ENCODE measurements at regions not wholly inside any gene's neighbourhood (a gene's known extent, or its start where the extent isn't known, plus 50 kb on each side); places are given as distances from the start of the nearest gene placed in this dataset.

GRCh38 chr5:142542078-142542477, 143.8 kb downstream of the FGF1 start:
- DNase-seq (no peak), ATAC-seq (no peak)
- H3K4me1 Mint-ChIP-seq = no peaks in the 10 kb centered on the region
- H3K4me3 Mint-ChIP-seq = no peak overlapping the region
- H3K36me3 Mint-ChIP-seq = no peaks in the 10 kb centered on the region
- Histone ChIP-seq H3K4me1 (ENCODE audit: control insufficient read depth, insufficient read depth, low read length) (no peaks in the 10 kb centered on the region), H3K9me3 (ENCODE audit: control insufficient read depth, insufficient read depth, low read length) (no peaks in the 10 kb centered on the region), H3K36me3 (ENCODE audit: control insufficient read depth, insufficient read depth, low read length) (no peaks in the 10 kb centered on the region), H3K27me3 (ENCODE audit: control insufficient read depth, insufficient read depth, low read length) (no peaks in the 10 kb centered on the region), H3K27ac (ENCODE audit: low read length) (no peak overlapping the region), H3K4me3 (ENCODE audit: low read length) (no peak overlapping the region)
- no peaks in the 10 kb centered on the region for H3K9me3 Mint-ChIP-seq
- TF ChIP-seq, protein P1, sequence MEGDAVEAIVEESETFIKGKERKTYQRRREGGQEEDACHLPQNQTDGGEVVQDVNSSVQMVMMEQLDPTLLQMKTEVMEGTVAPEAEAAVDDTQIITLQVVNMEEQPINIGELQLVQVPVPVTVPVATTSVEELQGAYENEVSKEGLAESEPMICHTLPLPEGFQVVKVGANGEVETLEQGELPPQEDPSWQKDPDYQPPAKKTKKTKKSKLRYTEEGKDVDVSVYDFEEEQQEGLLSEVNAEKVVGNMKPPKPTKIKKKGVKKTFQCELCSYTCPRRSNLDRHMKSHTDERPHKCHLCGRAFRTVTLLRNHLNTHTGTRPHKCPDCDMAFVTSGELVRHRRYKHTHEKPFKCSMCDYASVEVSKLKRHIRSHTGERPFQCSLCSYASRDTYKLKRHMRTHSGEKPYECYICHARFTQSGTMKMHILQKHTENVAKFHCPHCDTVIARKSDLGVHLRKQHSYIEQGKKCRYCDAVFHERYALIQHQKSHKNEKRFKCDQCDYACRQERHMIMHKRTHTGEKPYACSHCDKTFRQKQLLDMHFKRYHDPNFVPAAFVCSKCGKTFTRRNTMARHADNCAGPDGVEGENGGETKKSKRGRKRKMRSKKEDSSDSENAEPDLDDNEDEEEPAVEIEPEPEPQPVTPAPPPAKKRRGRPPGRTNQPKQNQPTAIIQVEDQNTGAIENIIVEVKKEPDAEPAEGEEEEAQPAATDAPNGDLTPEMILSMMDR (IDR thresholded peaks at IDR 0.05) = no peak
- no peak overlapping the region for H3K27ac Mint-ChIP-seq
- 35% methylated on average over 4 of the region's 7 CpGs for WGBS (ENCODE audit: insufficient coverage)
- intact Hi-C loops (cut with micrococcal nuclease) = no loop called here
- peaks cover 20 to 25% of the 10 kb centered on the region in 2 donors for H3K27me3 Mint-ChIP-seq (ENCODE audit: low read depth in 2 of 2)

DNA sequence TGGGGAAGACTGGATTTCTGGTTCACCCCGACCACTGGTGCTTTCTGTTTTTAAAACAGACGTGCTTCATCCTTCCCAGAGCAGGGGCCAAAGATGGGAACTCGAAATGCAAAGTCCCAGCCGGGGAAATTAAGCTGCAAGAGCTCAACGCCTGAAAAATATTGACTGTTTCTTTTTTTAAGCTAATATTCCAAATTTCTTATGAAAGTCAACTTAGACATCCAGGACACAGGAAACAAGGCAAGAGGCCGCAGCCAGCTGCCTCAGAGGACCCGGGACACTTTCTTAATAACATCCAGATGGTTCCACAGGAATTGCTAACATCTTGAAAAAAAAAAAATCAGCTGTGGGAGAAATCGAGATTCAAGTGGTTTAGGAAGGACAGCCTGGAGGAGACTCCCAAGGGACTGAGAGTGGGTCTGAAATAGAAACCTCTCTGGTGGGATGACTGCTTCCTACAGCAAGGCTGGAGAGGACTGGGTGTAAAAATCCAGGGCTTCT, 144.9 kb downstream of the FGF1 start:
- Mint-ChIP-seq H3K4me3 (no peak overlapping the region), H3K4me1 (no peaks in the 10 kb centered on the region), H3K27me3 (ENCODE audit: low read depth in 2 of 2) (peaks cover 20 to 25% of the 10 kb centered on the region in 2 donors), H3K36me3 (no peaks in the 10 kb centered on the region), H3K27ac (no peak overlapping the region), H3K9me3 (no peaks in the 10 kb centered on the region)
- Histone ChIP-seq H3K36me3 (ENCODE audit: control insufficient read depth, insufficient read depth, low read length) (no peaks in the 10 kb centered on the region), H3K27me3 (ENCODE audit: control insufficient read depth, insufficient read depth, low read length) (no peaks in the 10 kb centered on the region), H3K4me1 (ENCODE audit: control insufficient read depth, insufficient read depth, low read length) (no peaks in the 10 kb centered on the region), H3K27ac (ENCODE audit: low read length) (no peak overlapping the region), H3K9me3 (ENCODE audit: control insufficient read depth, insufficient read depth, low read length) (no peaks in the 10 kb centered on the region), H3K4me3 (ENCODE audit: low read length) (no peak overlapping the region)
- DNase-seq (no peak), ATAC-seq (no peak)
- WGBS (ENCODE audit: insufficient coverage) = 73% methylated on average over 6 of the region's 8 CpGs
- intact Hi-C loops (cut with micrococcal nuclease) = no loop called here
- TF ChIP-seq, protein P1 (IDR thresholded peaks at IDR 0.05) = no peak

DNA sequence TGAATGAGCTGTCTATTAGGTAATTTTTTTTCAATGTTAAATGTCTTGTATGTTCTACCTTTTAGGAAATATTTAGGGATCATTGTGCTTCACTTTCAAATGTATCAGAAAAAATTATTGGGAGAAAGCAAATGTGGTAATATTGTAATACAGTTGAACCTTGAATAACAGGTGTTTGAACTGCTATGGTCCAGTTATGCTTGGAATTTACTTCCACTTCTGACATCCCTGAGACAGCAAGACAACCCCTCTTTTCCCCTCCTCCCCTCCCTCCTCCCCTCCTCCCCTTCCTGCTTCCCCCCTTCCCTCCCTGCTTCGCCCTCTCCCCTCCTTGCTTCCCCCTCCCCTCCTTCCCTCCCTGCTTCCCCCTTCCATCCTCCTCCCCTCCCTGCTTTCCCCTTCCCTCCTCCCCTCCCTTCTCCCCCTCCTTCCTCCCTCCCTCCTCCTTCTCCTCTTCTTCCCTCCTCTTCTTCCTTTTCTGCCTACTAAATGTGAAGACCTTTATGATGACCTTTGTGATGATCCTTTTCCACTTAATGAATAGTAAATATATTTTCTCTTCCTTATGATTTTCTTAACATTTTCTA, 146.6 kb downstream of the FGF1 start:
- no peak for ATAC-seq
- Mint-ChIP-seq H3K27me3 (ENCODE audit: low read depth in 2 of 2) (peaks cover 18 to 24% of the 10 kb centered on the region in 2 donors), H3K4me3 (no peak overlapping the region), H3K9me3 (no peaks in the 10 kb centered on the region), H3K27ac (no peak overlapping the region), H3K36me3 (no peaks in the 10 kb centered on the region), H3K4me1 (no peaks in the 10 kb centered on the region)
- H3K9me3 ChIP-seq (ENCODE audit: control insufficient read depth, insufficient read depth, low read length) = no peaks in the 10 kb centered on the region
- H3K4me1 ChIP-seq (ENCODE audit: control insufficient read depth, insufficient read depth, low read length) = no peaks in the 10 kb centered on the region
- H3K4me3 ChIP-seq (ENCODE audit: low read length) = no peak overlapping the region
- no CpG with 5 or more reads among the region's 1 CpG for WGBS (ENCODE audit: insufficient coverage)
- no peak overlapping the region for H3K27ac ChIP-seq (ENCODE audit: low read length)
- TF ChIP-seq, protein P1 (IDR thresholded peaks at IDR 0.05) = no peak
- no peaks in the 10 kb centered on the region for H3K27me3 ChIP-seq (ENCODE audit: control insufficient read depth, insufficient read depth, low read length)
- H3K36me3 ChIP-seq (ENCODE audit: control insufficient read depth, insufficient read depth, low read length) = no peaks in the 10 kb centered on the region
- no peak for DNase-seq
- intact Hi-C loops (cut with micrococcal nuclease) = no loop called here

DNA sequence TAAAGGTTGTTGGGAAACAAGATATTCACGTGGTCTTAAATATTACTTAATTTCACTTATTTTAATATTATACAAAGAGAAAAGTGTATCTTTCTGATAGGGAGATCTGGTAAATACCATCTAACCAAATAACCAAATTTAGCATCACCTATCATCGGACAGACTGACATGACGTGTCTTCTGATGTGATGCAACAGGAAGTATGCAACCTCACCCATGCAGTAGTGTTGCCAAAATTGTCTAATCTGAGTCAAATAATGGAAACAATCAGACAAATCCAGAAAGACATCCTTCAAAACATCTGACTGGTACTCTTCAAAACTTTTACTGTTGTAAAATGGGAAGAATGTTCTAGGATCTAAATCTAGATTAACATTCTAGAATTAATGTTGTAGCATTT, 148.0 kb downstream of the FGF1 start:
- H3K4me3 Mint-ChIP-seq = no peak overlapping the region
- Histone ChIP-seq H3K27me3 (ENCODE audit: control insufficient read depth, insufficient read depth, low read length) (no peaks in the 10 kb centered on the region), H3K4me3 (ENCODE audit: low read length) (no peak overlapping the region), H3K36me3 (ENCODE audit: control insufficient read depth, insufficient read depth, low read length) (no peaks in the 10 kb centered on the region), H3K9me3 (ENCODE audit: control insufficient read depth, insufficient read depth, low read length) (no peaks in the 10 kb centered on the region), H3K4me1 (ENCODE audit: control insufficient read depth, insufficient read depth, low read length) (no peaks in the 10 kb centered on the region), H3K27ac (ENCODE audit: low read length) (no peak overlapping the region)
- peaks cover 18% of the 10 kb centered on the region in 2 donors for H3K27me3 Mint-ChIP-seq (ENCODE audit: low read depth in 2 of 2)
- intact Hi-C loops (cut with micrococcal nuclease) = no loop called here
- no peaks in the 10 kb centered on the region for H3K4me1 Mint-ChIP-seq
- DNase-seq = no peak
- 13% methylated on average over 2 of the region's 3 CpGs for WGBS (ENCODE audit: insufficient coverage)
- TF ChIP-seq, protein P1 (IDR thresholded peaks at IDR 0.05) = no peak
- H3K36me3 Mint-ChIP-seq = no peaks in the 10 kb centered on the region
- ATAC-seq = no peak
- H3K9me3 Mint-ChIP-seq = no peaks in the 10 kb centered on the region
- H3K27ac Mint-ChIP-seq = no peak overlapping the region

Data from natural killer cell (primary cell).